HEK293 (cell line): ENCODE measurements at regions not wholly inside any gene's neighbourhood (a gene's known extent, or its start where the extent isn't known, plus 50 kb on each side); places are given as distances from the start of the nearest gene placed in this dataset.
A peak's percentile ranks its signal among the peaks of the same experiment; 100 is the strongest.

Source experiments
- CTCF ChIA-PET: fragments of 350-600 bp; formaldehyde crosslinking; extraction: SDS; loops from one replicate; lab custom pipeline; 2021; ENCODE audit warnings: antibody characterized with exemption; lab: Yijun Ruan, JAX
- POLR2A ChIA-PET: fragments of 300-600 bp; formaldehyde crosslinking; extraction: SDS; loops from one replicate; lab custom pipeline; 2020; ENCODE audit warnings: antibody characterized with exemption, inconsistent platforms; lab: Yijun Ruan, JAX
- H3K27ac ChIP-seq: fragments of 200-500 bp; sonication (Bioruptor generic); 2 replicates; pipeline ENCODE4 v1.5.1; 2014; ENCODE audit warnings: low read depth, low read length, control low read depth, inconsistent platforms; ENCODE audit errors: extremely low read depth
- H3K36me3 ChIP-seq, 2 experiments: fragments of 200-500 bp in 1 of 2; sonication (Bioruptor generic) in 1 of 2; 1 replicate in 1 of 2; 2 replicates in 1 of 2; pipeline ENCODE4 v1.5.1; 2014 to 2017; ENCODE audit warnings: inconsistent platforms in 2 of 2, low read length in 2 of 2; ENCODE audit not compliant: control insufficient read depth in 2 of 2, insufficient read depth in 1 of 2
- H3K4me1 ChIP-seq: fragments of 200-500 bp; sonication (Bioruptor generic); 2 replicates; pipeline ENCODE4 v1.5.1; 2014; ENCODE audit warnings: mild to moderate bottlenecking, low read length, inconsistent platforms; ENCODE audit not compliant: control insufficient read depth, insufficient read depth
- H3K4me3 ChIP-seq: 2 replicates; pipeline ENCODE4 v1.5.1; 2011; ENCODE audit warnings: low read depth, mild to moderate bottlenecking, control low read depth, low read length, moderate library complexity
- H3K9me3 ChIP-seq: fragments of 200-500 bp; sonication (Bioruptor generic); 2 replicates; pipeline ENCODE4 v1.5.1; 2014; ENCODE audit warnings: low read depth, low read length, inconsistent platforms; ENCODE audit not compliant: control insufficient read depth, insufficient read depth
- ATF2 ChIP-seq: fragments of 450-650 bp; formaldehyde crosslinking; IDR thresholded peaks from 2 replicates; pipeline ENCODE4 v1.5.1; 2016; ENCODE audit warnings: missing biosample characterization, missing genetic modification characterization, low read depth
- BCL6B ChIP-seq: fragments of 450-650 bp; formaldehyde crosslinking; IDR thresholded peaks from 2 replicates; pipeline ENCODE4 v1.5.1; 2017; ENCODE audit warnings: missing biosample characterization, missing genetic modification characterization
- FEZF1 ChIP-seq: fragments of 450-650 bp; formaldehyde crosslinking; IDR thresholded peaks from 2 replicates; pipeline ENCODE4 v1.5.1; 2016; ENCODE audit warnings: missing biosample characterization, missing genetic modification characterization
- GLI4 ChIP-seq: fragments of 450-650 bp; formaldehyde crosslinking; IDR thresholded peaks from 2 replicates; pipeline ENCODE4 v1.5.1; 2016; ENCODE audit warnings: missing biosample characterization, missing genetic modification characterization
- ZIC2 ChIP-seq: fragments of 450-650 bp; formaldehyde crosslinking; IDR thresholded peaks from 2 replicates; pipeline ENCODE4 v1.5.1; 2016; ENCODE audit warnings: missing biosample characterization, missing genetic modification characterization
- ZNF157 ChIP-seq: fragments of 450-650 bp; formaldehyde crosslinking; IDR thresholded peaks from 2 replicates; pipeline ENCODE4 v1.5.1; 2016; ENCODE audit warnings: missing biosample characterization, missing genetic modification characterization
- ZNF274 ChIP-seq, 2 experiments: fragments of 200-500 bp in 1 of 2; fragments of 450-650 bp in 1 of 2; sonication (Bioruptor generic) in 1 of 2; formaldehyde crosslinking in 1 of 2; IDR thresholded peaks; 2 replicates each; pipeline versions ENCODE4 v1.5.1 to v1.6.1; 2014 to 2016; ENCODE audit warnings: borderline replicate concordance in 1 of 2, inconsistent platforms in 1 of 2, low read length in 1 of 2, missing biosample characterization in 1 of 2, missing genetic modification characterization in 1 of 2
- ZNF416 ChIP-seq: fragments of 450-650 bp; formaldehyde crosslinking; IDR thresholded peaks from 2 replicates; pipeline ENCODE4 v1.5.1; 2016; ENCODE audit warnings: missing biosample characterization, missing genetic modification characterization
- ZNF426 ChIP-seq: fragments of 450-650 bp; formaldehyde crosslinking; IDR thresholded peaks from 2 replicates; pipeline ENCODE4 v1.5.1; 2017; ENCODE audit warnings: missing biosample characterization, missing genetic modification characterization, mild to moderate bottlenecking, inconsistent platforms, moderate library complexity
- ZNF558 ChIP-seq: fragments of 450-650 bp; formaldehyde crosslinking; IDR thresholded peaks from 2 replicates; pipeline ENCODE4 v1.5.1; 2016; ENCODE audit warnings: missing biosample characterization, missing genetic modification characterization
- ZNF580 ChIP-seq: fragments of 450-650 bp; formaldehyde crosslinking; IDR thresholded peaks from 2 replicates; pipeline ENCODE4 v1.5.1; 2016; ENCODE audit warnings: missing biosample characterization, missing genetic modification characterization
- ZNF677 ChIP-seq: fragments of 450-650 bp; IDR thresholded peaks from 2 replicates; pipeline ENCODE4 v1.5.0; 2018; ENCODE audit warnings: missing biosample characterization, mild to moderate bottlenecking, missing genetic modification characterization, moderate library complexity
- ZNF791 ChIP-seq: fragments of 450-650 bp; formaldehyde crosslinking; IDR thresholded peaks from 2 replicates; pipeline ENCODE4 v1.5.1; 2016; ENCODE audit warnings: missing biosample characterization, missing genetic modification characterization
- ZSCAN30 ChIP-seq: fragments of 450-650 bp; IDR thresholded peaks from 2 replicates; pipeline ENCODE4 v1.5.1; 2018; ENCODE audit warnings: missing biosample characterization, mild to moderate bottlenecking, missing genetic modification characterization, moderate library complexity
- TF ChIP-seq, protein P1 (sequence below): fragments of 450-650 bp; formaldehyde crosslinking; optimal IDR thresholded peaks from 2 replicates; pipeline ENCODE3; 2016; ENCODE audit warnings: missing biosample characterization, mild to moderate bottlenecking, missing genetic modification characterization
- TF ChIP-seq, protein P2 (sequence below): fragments of 450-650 bp; formaldehyde crosslinking; IDR thresholded peaks from 2 replicates; pipeline ENCODE4 v1.5.1; 2016; ENCODE audit warnings: missing biosample characterization, missing genetic modification characterization

- H3K4me1 ChIP-seq = no peaks in the 10 kb centered on the region
- CTCF ChIA-PET = no interaction called here
- H3K36me3 ChIP-seq = no peaks in the 10 kb centered on the region
- POLR2A ChIA-PET = no interaction called here
- H3K27ac ChIP-seq = no peak overlapping the region
- no peak for TF ChIP-seq ZNF274 (IDR thresholded peaks at IDR 0.05; ENCODE audit: low read length)
- TF ChIP-seq ZNF274 (tag by site-specific recombination; IDR thresholded peaks at IDR 0.05; ENCODE audit: borderline replicate concordance) = no peak
- no peak for TF ChIP-seq FEZF1 (tag by site-specific recombination)
- TF ChIP-seq BCL6B (tag by site-specific recombination) = no peak
- TF ChIP-seq ZNF426 (tag by site-specific recombination) = no peak
- TF ChIP-seq ZNF558 (tag by site-specific recombination) = no peak
- TF ChIP-seq GLI4 = no peak
- TF ChIP-seq ZNF416 (tag by site-specific recombination) = no peak
- TF ChIP-seq ZNF157 (tag by site-specific recombination) = no peak
- TF ChIP-seq ZNF791 = no peak
- TF ChIP-seq, protein P1, sequence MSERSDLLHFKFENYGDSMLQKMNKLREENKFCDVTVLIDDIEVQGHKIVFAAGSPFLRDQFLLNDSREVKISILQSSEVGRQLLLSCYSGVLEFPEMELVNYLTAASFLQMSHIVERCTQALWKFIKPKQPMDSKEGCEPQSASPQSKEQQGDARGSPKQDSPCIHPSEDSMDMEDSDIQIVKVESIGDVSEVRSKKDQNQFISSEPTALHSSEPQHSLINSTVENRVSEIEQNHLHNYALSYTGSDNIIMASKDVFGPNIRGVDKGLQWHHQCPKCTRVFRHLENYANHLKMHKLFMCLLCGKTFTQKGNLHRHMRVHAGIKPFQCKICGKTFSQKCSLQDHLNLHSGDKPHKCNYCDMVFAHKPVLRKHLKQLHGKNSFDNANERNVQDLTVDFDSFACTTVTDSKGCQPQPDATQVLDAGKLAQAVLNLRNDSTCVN (tag by site-specific recombination) = no peak
- TF ChIP-seq ZNF580 = no peak
- no peak for TF ChIP-seq ZNF677 (tag by site-specific recombination)
- no peak for TF ChIP-seq ZSCAN30 (tag by site-specific recombination)
- TF ChIP-seq ZIC2 = no peak
- TF ChIP-seq, protein P2, sequence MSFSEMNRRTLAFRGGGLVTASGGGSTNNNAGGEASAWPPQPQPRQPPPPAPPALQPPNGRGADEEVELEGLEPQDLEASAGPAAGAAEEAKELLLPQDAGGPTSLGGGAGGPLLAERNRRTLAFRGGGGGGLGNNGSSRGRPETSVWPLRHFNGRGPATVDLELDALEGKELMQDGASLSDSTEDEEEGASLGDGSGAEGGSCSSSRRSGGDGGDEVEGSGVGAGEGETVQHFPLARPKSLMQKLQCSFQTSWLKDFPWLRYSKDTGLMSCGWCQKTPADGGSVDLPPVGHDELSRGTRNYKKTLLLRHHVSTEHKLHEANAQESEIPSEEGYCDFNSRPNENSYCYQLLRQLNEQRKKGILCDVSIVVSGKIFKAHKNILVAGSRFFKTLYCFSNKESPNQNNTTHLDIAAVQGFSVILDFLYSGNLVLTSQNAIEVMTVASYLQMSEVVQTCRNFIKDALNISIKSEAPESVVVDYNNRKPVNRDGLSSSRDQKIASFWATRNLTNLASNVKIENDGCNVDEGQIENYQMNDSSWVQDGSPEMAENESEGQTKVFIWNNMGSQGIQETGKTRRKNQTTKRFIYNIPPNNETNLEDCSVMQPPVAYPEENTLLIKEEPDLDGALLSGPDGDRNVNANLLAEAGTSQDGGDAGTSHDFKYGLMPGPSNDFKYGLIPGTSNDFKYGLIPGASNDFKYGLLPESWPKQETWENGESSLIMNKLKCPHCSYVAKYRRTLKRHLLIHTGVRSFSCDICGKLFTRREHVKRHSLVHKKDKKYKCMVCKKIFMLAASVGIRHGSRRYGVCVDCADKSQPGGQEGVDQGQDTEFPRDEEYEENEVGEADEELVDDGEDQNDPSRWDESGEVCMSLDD = no peak
- no peak overlapping the region for H3K4me3 ChIP-seq
- H3K9me3 ChIP-seq = no peaks in the 10 kb centered on the region
Measured at GRCh38 chr17:69981441-69981840, 93.6 kb upstream of the KCNJ16 start.

DNA sequence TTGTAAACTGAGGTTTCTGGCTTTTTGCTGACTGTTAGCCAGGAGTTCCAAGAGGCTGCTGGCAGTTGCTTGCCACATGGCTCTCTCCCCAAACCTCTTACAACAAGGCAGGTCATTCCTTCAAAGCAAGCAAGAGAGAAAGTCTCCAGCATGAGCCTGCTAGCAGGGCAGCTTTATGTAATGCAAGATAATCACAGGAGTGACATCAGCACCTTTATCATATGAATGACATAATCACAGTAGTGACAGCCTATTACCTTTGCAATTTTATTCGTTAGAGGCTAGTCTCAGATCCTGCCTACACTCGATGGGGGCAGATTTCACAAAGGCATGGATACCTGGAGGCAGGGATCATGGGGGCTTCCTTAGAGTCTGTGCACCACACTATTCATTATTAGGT, 79.5 kb upstream of the KCNJ16 start:
- CTCF ChIA-PET = interaction anchor here (0.7 kb wide), 1 partner anchor 150 kb away, joined by 3 read pairs; no protein-coding TSS in a partner anchor

More for the DNA sequence above, 79.5 kb upstream of the KCNJ16 start:
- H3K36me3 ChIP-seq = no peaks in the 10 kb centered on the region
- H3K4me1 ChIP-seq = no peaks in the 10 kb centered on the region
- POLR2A ChIA-PET = no interaction called here
- no peak overlapping the region for H3K4me3 ChIP-seq
- TF ChIP-seq ATF2 (peak; percentile 41; the same call in 1 of the 2 replicates), ZIC2 (no peak)
- no peak overlapping the region for H3K27ac ChIP-seq
- H3K9me3 ChIP-seq = no peaks in the 10 kb centered on the region; the same call in 1 of the 2 replicates
